ENCODE measurements at regions not wholly inside any gene's neighbourhood (a gene's known extent, or its start where the extent isn't known, plus 50 kb on each side); places are given as distances from the start of the nearest gene placed in this dataset.

DNA sequence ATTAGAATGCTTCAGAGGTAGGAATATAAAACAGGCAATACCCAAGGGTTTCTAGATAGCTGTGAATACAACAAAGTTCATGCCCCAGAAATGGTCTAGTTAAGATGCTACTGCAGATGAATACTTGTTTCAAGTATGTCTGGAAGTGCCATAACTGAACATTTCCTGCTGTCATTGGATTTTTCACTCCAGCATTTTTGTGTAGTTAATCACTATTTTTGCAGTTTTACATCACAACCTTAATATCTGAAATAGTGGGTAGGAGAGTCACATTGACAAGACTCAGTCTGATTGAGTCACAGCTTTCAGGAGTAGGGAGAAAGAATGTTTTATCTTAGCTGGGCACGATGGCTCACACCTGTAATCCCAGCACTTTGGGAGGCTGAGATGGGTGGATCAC lies 126.4 kb upstream of the C1orf21 start:
- H3K4me1 ChIP-seq: no peaks in the 10 kb centered on the region
- no peak for DNase-seq
- no peak for TF ChIP-seq CTCF (IDR thresholded peaks at IDR 0.05)
- H3K4me3 ChIP-seq: no peak overlapping the region
- no peaks in the 10 kb centered on the region for H3K9me3 ChIP-seq
- H3K27me3 ChIP-seq: no peaks in the 10 kb centered on the region
- intact Hi-C loops (cut with DNase I; ENCODE audit: low total_unique reads): no loop called here
- H3K36me3 ChIP-seq: no peaks in the 10 kb centered on the region
- H3K27ac ChIP-seq: no peak overlapping the region

GRCh38 chr1:184262109-184262508 lies 124.7 kb upstream of the C1orf21 start:
- DNase-seq: no peak
- no peak for TF ChIP-seq CTCF (IDR thresholded peaks at IDR 0.05)
- Histone ChIP-seq H3K27me3 (no peaks in the 10 kb centered on the region), H3K9me3 (no peaks in the 10 kb centered on the region), H3K36me3 (no peaks in the 10 kb centered on the region), H3K4me3 (no peak overlapping the region), H3K4me1 (no peaks in the 10 kb centered on the region), H3K27ac (no peak overlapping the region)
- intact Hi-C loops (cut with DNase I; ENCODE audit: low total_unique reads): no loop called here

- no peak for DNase-seq
- no peaks in the 10 kb centered on the region for H3K4me1 ChIP-seq
- H3K27ac ChIP-seq: no peak overlapping the region
- no peaks in the 10 kb centered on the region for H3K36me3 ChIP-seq
- no peak for TF ChIP-seq CTCF (IDR thresholded peaks at IDR 0.05)
- no peak overlapping the region for H3K4me3 ChIP-seq
- intact Hi-C loops (cut with DNase I; ENCODE audit: low total_unique reads): no loop called here
- H3K9me3 ChIP-seq: no peaks in the 10 kb centered on the region
- H3K27me3 ChIP-seq: no peaks in the 10 kb centered on the region
These were observed 119.1 kb upstream of the C1orf21 start for GRCh38 chr1:184267747-184268146.

- H3K27ac ChIP-seq: no peak overlapping the region
- no peaks in the 10 kb centered on the region for H3K36me3 ChIP-seq
- DNase-seq: no peak
- no peaks in the 10 kb centered on the region for H3K27me3 ChIP-seq
- intact Hi-C loops (cut with DNase I; ENCODE audit: low total_unique reads): no loop called here
- TF ChIP-seq CTCF (IDR thresholded peaks at IDR 0.05): no peak
- no peak overlapping the region for H3K4me3 ChIP-seq
- H3K9me3 ChIP-seq: peaks cover 0 to 4% (median 0%) of the 10 kb centered on the region in 3 donors
- H3K4me1 ChIP-seq: no peaks in the 10 kb centered on the region
These were observed 116.3 kb upstream of the C1orf21 start for GRCh38 chr1:184270556-184270955.

DNA sequence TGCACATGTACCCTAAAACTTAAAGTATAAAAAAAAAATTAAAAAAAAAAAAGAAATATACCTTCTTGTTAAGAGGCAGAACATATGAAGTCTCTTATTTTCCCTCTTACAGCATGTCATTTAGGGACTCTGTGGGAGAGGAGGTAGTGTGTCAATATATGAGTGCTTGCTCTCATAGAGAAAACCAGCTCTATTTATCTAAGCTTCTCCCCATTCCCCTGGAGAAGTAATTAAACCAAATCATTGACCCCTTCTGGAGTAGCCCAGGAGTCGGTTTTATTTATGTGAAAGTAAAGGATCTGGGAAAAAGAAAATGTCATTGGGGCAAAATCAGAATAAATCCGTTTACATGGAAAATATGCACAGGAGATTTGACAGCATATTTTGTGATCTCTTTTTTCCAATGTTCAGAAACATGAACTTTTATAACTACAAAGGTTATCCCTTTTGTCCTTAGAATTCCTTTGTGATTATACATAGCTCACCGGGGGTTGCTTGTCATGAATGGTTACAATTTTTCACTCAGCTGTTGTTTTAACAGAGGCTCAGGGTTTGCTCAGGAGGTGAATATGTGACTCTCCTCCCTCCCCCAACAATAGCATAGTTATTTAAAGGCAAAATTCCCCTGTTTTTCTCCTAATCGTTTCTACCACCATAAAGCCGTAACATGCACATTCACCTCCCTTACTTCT lies 114.5 kb upstream of the C1orf21 start:
- H3K27ac ChIP-seq: no peak overlapping the region
- intact Hi-C loops (cut with DNase I; ENCODE audit: low total_unique reads): no loop called here
- TF ChIP-seq CTCF (IDR thresholded peaks at IDR 0.05): no peak
- H3K4me3 ChIP-seq: no peak overlapping the region
- H3K36me3 ChIP-seq: no peaks in the 10 kb centered on the region
- H3K27me3 ChIP-seq: no peaks in the 10 kb centered on the region
- no peaks in the 10 kb centered on the region for H3K4me1 ChIP-seq
- H3K9me3 ChIP-seq: peaks cover 0 to 4% (median 0%) of the 10 kb centered on the region in 3 donors
- no peak for DNase-seq

DNA sequence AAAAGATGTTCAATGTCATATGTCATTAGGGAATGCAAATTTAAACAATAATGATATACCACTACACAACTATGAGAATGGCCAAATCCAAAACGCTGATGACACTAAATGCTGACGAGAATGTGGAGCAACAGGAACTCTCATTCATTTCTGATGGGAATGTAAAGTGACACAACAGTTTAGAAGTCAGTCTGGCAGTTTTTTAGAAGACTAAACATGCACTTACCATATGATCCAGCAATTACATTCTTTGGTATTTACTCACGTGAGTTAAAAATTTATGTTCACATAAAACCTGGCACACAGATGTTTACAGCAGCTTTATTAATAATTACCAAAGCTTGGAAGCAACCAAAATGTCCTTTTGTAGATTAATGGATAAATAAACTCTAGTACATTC lies 110.4 kb upstream of the C1orf21 start:
- DNase-seq: no peak
- H3K27ac ChIP-seq: no peak overlapping the region
- no peaks in the 10 kb centered on the region for H3K4me1 ChIP-seq
- no peaks in the 10 kb centered on the region for H3K36me3 ChIP-seq
- no peak overlapping the region for H3K4me3 ChIP-seq
- peaks cover 0 to 4% (median 0%) of the 10 kb centered on the region in 3 donors for H3K9me3 ChIP-seq
- no peaks in the 10 kb centered on the region for H3K27me3 ChIP-seq
- no peak for TF ChIP-seq CTCF (IDR thresholded peaks at IDR 0.05)
- intact Hi-C loops (cut with DNase I; ENCODE audit: low total_unique reads): no loop called here
